ENCODE measurements at regions not wholly inside any gene's neighbourhood (a gene's known extent, or its start where the extent isn't known, plus 50 kb on each side); places are given as distances from the start of the nearest gene placed in this dataset.

DNA sequence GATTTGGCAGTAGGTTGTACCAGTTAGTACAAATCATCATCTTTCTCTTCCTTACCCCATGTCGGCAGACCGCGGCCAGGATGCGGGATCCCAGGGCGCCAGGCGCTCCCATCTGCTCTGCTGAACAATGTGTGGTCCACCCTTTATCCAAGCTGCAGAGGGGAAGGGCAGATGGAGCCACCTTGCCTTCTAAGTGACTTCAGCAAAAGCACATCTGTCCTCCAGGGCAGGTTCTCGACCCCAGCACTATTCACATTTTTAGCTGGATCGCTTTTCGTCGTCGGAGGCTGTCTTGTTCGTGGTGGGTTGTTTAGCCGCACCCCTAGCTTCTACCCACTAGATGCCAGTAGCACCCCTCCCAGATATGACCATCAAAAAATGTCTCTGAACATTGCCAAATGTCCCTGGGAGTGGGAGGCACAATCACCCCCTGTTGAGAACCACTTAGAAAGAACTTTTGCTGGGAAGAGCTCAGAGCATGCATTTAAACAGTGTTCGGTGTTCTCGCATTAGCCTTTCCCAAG is 58.1 kb upstream of the SIM2 start:
- TF ChIP-seq ZEB2 (IDR thresholded peaks at IDR 0.05) (no peak), EZH2 (IDR thresholded peaks at IDR 0.05; ENCODE audit: borderline replicate concordance, low read depth, low read length) (no peak), RBM17 (IDR thresholded peaks at IDR 0.05; ENCODE audit: borderline replicate concordance, low read depth, low read length) (no peak), ARNT (IDR thresholded peaks at IDR 0.05) (no peak), RBM39 (optimal IDR thresholded peaks at IDR 0.05; ENCODE audit: low read depth, low read length) (no peak), ZNF76 (CRISPR knock-in tag; IDR thresholded peaks at IDR 0.05; ENCODE audit: borderline replicate concordance) (no peak), EGR1 (conservative IDR thresholded peaks at IDR 0.05) (no peak), ZFX (CRISPR knock-in tag; IDR thresholded peaks at IDR 0.05) (no peak), POU5F1 (IDR thresholded peaks at IDR 0.05; ENCODE audit: borderline replicate concordance, low read depth, low read length, partially characterized antibody) (no peak)
